Esophagus squamous epithelium (tissue), 4 donors: ENCODE measurements at regions not wholly inside any gene's neighbourhood (a gene's known extent, or its start where the extent isn't known, plus 50 kb on each side); places are given as distances from the start of the nearest gene placed in this dataset.

Source experiments
- CTCF ChIP-seq, 6 experiments: fragments of 450-650 bp in 4 of 6; fragments of 200-600 bp in 2 of 6; sonication (generic) in 2 of 6; IDR thresholded peaks; one replicate each; pipeline ENCODE4 v1.5.1; 2016 to 2019; ENCODE audit warnings: antibody characterized with exemption in 6 of 6, mild to moderate bottlenecking in 4 of 6, moderate library complexity in 4 of 6
- POLR2A ChIP-seq, 4 donors: fragments of 450-650 bp; IDR thresholded peaks; one replicate each; pipeline ENCODE4 v1.6.1; 2017; ENCODE audit warnings: antibody characterized with exemption in 4 of 4, mild to moderate bottlenecking in 4 of 4, moderate library complexity in 3 of 4

GRCh38 chr4:26183017-26183416 is 137.8 kb upstream of the RBPJ start:
- no peak for TF ChIP-seq CTCF (IDR thresholded peaks at IDR 0.05)
- no peak for TF ChIP-seq POLR2A (IDR thresholded peaks at IDR 0.05)
